GM12872 (cell line): ENCODE measurements at regions not wholly inside any gene's neighbourhood (a gene's known extent, or its start where the extent isn't known, plus 50 kb on each side); places are given as distances from the start of the nearest gene placed in this dataset.

Experiments
- CTCF ChIP-seq: IDR thresholded peaks from 3 replicates; pipeline ENCODE4 v1.5.1; 2011; ENCODE audit warnings: low read depth, mild to moderate bottlenecking, low read length, moderate library complexity; ENCODE audit not compliant: insufficient read depth

- TF ChIP-seq CTCF: no peak
These were observed 414.2 kb downstream of the SH3GL2 start for GRCh38 chr9:17993024-17993423.

DNA sequence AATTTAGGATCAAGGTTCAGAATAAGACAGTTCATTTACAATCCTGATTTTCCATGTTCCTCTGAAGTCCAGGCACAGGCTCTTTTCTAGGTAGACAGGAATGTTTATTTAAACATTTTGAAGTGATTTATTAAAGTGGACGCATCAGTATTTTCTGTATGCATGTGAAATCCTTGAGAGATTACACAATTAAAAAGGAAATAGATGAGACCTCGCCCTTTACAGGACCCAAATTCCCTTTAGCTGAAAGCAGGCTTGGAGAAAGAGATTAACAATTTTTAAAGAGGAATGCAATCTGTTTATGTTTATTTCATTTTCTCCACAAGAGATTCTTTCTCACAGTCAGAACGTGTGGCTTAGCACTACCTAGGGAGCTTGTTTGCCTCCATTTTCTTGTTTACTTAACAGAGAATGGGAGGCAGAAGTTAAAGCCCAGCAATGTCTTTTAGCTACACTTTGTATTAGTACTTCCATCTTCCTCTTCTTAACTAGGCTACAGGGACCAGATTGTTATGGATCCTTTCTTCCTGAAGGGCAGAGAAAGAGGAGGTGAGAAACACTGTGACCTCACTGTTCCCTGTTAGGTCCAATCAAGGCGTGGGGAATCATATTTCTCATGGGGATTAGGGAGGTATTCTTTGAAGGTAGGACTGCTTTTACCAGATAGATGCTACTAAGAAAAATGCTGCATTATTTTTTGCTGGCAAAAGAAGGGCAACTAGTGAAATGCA is 416.0 kb downstream of the SH3GL2 start:
- no peak for TF ChIP-seq CTCF

GRCh38 chr9:17996728-17997127 is 417.9 kb downstream of the SH3GL2 start:
- TF ChIP-seq CTCF: no peak

DNA sequence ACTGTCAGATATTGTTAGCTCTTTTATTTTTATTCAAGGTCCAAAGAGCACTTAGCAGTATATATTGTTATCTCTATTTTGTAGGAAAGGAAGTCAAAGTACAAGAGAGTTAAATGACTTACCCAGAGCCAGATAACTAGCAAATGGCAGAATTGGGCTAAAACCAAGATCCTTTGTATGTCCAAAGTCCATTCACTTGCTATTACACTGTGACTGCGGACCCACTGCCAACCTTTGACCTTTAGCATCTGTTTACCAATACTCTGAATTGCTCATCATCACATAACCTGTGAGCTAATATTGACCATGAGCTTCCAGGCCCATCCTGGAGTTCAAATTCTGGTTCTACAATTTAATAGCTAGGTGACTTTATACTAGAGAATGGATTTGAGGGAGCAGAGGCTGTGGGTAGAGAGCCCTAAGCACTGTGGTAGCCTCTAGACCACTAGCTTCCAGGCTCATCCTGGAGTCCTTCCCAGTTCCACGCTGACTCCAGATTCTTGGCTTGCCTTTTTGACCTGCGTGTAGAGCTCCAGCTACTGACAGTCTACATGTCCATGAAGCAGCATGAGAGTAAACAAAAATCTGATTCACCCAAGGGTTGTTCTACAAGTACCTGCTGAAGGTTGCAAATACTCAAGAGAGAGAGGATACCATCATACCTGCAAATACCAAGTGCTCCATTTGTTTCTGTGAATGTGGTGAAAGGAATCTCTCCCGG is 424.0 kb downstream of the SH3GL2 start:
- TF ChIP-seq CTCF: no peak

- TF ChIP-seq CTCF: no peak
These were observed 427.7 kb downstream of the SH3GL2 start for GRCh38 chr9:18006591-18006990.

DNA sequence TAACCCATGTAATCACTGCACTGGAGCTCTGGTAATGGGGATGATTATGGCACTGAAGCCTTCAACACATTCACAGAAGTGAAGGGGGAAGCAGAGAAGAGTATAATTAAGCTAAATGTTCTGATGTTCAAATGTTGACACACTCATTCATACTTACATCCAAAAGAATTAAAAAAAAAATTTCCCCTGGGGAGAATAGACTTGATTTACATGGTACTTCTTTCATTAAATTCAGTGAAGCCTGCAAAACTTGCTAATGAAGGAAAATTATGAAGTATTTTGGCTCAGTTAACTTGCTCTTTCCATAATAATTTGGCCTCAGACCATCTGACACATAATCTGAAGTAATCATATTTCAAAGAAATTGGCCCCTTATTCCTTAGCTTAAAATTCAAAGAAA is 428.8 kb downstream of the SH3GL2 start:
- no peak for TF ChIP-seq CTCF

- TF ChIP-seq CTCF: no peak
These were observed 431.0 kb downstream of the SH3GL2 start for GRCh38 chr9:18009902-18010301.
